Stimulated activated CD4-positive, alpha-beta T cell treated with anti-CD3 and anti-CD28 coated beads, Interleukin-12 subunit alpha, Interleukin-12 subunit beta, amount 100 ng/mL, for 4 hours (primary cell): ENCODE measurements at regions not wholly inside any gene's neighbourhood (a gene's known extent, or its start where the extent isn't known, plus 50 kb on each side); places are given as distances from the start of the nearest gene placed in this dataset.

ENCODE experiments used
- DNase-seq: peaks from one replicate; pipeline ENCODE4 v3.0.0-alpha.2; 2020

DNA sequence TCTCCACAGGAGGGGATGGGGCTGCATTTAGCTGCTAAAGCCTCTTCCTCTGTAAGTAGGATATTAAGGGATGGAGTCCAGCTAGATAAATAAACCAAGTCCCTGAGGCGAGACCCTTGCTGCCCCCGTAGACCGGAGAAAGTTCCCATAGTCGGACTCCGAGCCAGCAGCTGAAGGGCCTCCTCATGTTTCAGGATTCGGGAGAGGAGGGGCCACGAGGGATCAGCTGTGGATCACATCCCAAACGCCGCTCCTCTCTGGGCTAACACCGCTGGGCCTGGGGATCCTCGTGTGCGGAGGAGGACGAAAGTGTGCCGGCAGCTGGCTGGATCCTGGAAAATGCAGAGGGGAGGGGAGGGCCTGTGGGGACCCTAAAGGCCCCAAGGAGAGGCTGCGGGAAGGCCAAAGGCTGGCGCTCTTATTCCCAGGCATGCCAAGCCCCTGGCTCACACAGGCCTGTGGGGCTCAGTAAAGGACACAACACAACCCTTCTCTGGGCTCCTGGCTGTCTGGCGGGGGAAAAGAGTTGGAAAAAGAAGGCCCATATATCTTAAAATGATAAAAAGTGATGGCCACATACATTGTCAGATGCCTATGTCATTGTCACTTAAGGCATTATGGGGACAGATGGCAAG is 82.5 kb upstream of the TMEM72 start:
- no peak for DNase-seq

DNA sequence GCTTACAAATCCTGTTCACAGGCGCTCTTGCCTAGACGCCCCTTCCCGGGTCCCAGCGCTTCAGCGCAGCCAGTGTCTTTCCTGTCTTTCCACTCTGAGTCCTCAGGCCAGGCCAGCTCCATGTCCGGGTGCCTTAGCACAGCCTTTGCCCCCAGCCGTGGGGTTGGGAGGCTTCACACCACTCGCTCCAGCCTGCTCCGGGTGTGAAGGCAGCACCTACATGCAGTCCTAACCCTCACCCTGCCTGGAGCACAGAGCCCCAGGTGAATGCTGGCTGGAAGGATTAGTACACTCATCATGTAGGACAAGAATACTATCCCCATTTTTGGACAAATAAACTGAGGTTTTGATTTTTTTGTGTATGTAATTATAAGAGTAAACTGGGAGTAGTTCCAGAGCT is 81.7 kb upstream of the TMEM72 start:
- no peak for DNase-seq

DNA sequence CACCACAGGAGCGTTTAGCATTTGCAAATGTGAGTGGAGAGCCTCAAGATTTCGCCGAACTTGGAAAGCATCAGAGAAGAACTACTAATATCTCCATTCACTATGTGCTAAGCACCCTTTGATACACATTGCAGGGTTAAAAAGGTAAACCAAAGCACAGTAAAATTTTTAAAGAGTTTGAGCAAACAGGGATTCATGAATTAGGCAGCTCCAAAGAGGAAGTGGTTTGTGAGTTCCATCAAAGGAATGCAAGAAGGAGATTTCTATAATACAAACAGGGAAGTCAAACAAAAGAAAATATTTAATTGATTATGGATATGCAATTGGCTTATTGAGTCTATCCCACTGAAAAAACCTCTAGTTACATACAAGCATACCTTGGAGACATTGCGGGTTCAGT is 81.1 kb upstream of the TMEM72 start:
- DNase-seq, result no peak

DNA sequence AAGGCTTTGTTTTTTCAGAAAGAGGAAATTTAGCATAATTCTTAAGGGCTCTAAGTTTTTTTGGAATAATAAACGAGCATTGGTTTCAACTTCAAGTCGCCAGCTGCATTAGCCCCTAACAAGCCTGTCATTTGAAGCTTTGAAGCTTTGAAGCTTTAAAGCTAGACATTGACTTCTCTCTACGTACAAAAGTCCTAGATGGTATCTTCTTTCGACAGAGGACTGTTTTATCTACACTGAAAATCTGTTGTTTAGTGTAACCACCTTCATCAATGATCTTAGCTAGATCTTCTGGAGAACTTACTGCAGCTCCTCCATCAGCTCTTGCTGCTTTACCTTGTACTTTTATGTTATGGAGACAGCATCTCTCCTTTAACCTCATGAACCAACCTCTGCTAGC is 79.6 kb upstream of the TMEM72 start:
- no peak for DNase-seq

DNA sequence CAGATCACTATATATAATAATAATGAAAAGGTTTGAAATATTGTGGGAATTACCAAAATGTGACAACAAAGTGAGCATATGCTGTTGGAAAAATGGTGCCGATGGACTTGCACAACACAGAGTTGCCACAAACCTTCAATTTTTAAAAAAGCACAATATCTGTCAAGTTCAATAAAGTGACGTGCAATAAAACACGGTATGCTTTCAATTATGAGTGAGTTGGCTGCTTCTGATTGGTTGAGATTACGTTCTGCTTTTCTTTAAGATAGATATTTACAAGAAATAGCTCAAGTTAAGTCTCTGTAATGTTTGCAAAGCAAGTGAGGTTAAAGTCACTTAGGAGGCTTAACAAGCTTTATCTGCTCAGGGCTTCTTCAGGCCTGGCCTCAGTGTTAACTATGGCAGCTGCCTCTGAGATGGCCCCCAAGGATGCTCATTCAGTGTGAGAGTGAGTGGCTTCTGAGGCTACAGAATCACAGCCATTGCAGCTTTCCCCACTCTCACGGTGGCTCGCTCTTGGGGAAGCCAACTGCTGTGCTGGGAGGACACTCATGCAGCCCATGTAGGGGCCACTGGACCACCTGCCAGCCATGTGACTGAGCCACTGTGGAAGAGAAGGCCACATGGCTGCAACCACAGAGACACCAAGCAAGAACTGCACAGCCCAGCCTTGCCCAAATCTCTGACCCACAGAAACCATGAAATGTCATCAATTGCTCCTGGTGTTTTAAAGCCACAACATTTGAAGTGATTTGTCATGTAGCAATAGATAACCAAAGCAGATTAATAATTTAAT is 78.3 kb upstream of the TMEM72 start:
- no peak for DNase-seq

DNA sequence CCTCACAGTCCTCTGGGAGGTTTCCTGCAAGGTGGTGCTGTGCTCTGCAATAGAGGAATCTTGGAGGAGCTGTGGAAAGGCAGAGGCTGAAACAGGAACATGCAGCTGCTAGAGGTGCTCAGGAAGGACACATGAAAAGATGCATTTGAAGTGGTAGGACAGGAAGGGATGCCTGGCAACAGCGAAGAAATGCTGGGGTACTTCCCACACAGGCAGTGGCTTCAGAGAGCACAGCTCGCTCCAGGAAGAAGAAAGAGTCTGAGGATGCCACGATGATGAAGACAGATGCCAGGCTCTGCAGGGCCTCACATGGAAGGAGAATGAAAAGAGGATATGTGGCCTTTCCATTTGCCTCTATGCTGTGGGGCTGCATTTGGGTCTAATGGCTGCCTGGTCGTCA is 77.0 kb upstream of the TMEM72 start:
- no peak for DNase-seq

DNA sequence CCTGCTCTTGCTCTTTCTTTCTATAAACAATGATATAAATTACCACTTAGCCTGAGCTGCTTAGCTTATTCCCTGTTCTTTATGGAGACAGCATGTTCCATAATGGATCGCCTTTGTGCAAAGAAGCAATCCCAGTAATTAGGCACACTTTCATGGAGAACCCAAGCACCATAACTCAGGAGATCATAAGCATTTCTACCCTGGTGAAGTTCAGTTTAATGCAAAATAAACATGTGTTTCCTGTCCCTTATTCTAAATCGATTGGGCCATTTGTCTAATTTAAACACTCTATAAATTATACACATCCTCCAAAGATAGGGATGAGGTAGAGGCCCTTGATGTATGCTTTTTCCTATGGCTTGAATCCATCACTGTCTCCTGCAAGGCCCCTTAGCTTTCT is 75.8 kb upstream of the TMEM72 start:
- no peak for DNase-seq

DNA sequence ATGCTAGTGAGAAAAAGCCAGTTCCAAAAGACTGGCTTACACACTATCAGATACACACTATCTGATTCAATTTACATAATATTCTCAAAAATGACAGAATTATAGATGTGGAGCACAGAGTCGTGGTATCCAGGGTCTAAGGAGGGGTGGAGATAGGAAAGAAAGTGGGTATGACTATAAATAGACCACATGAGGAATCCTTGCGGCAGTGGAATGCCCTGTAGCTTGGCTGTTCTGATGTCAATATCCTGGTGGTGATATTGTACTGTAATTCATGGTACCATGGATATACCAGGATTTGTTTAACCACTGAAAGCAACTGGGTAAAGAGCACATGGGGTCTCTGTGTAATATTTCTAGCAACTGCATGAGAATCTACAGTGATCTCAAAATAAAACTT is 67.7 kb upstream of the TMEM72 start:
- no peak for DNase-seq

DNA sequence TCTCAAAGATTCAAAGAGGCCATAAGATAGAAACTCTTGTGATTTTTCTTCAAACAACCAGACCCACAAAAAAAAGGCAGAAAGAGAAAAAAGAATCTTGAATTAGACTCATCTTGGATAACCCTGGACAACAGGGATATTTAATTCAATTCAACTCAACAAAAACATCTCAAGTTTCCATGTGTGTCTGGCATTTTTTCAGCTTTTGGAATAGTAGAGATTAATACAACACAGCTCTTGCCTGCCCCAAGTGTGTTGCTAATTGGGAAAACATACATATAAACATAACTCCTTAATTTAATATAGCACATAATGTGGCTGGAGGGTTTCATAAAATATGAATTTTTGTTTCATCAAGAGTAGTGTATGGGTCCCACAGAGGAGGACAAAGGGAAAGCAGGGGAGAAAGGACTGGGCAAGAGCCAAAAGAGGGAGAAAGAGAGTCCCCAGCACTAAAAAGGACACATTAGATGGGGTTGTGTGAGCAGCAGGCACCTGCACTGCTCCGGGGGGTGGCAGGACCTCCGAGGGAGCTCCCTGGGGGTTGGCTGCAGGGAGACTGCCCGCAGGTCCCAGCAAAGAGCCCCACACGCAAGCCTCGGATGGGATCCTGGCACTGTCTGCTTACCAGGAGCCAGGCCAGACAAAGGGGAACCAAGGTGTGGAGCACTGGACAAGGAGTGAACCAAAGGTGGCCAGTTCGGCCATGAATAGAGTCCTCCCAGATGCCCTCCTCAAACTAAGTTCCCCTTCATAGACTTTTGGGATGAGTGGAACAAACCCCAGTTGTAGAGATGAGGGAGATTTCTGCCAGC is 65.6 kb upstream of the TMEM72 start:
- DNase-seq, result no peak

DNA sequence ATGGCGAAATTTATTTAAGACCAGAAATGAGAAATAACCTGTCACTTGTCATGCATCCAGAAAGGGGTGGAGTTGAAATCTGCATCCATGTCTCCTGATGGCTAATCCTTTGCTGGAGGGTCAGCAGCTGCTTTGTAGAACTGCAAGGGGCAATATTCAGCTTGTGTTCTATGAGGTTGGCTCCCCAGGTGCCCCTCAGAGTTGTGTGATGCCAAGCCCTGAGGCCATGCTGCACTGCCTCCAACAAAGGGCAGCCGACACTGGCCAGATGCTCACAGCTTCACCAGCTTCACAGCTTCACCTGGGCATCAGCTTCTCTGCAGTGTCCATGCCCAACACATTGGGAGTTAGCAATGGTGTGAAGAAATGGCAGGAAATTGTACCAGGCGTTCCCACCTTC is 64.0 kb upstream of the TMEM72 start:
- DNase-seq, result no peak

DNA sequence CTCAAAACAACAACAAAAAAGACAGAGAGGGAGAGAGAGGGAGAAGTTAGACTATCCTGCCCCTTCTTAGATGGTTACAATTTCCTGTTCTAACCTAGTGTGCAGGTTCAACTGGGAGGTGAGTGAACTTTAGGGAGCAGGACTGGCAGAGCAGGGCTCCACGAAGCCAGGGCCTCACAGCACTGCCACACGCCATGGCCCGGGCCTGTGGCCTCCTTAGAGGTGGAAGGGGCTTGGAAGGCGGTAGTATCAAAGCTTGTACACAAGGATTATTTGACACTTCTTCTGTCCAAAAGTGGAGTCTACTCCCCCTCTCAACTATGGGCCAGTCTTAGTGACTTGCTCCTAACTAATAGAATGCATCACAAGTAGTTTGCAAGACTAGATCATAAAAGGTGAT is 62.9 kb upstream of the TMEM72 start:
- no peak for DNase-seq

DNA sequence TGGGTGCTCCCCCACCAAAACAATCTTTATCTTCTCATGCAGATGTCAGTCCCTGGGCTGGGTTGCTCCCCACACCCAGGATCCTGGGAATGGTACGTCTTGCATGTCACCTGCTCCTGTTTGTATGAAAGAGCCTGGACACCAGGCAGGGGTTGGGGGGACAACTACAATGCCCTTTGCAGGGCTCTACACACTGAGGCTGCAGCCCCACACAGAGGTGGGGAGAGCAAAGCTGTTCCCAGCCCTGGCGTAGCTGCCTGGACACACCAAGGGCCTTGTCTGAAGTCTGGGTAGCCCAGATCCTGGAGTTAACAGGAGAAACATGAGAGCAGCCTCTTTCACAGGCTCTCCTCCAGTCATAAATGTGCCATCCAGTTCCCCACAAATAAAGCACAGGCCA is 61.2 kb upstream of the TMEM72 start:
- no peak for DNase-seq

DNA sequence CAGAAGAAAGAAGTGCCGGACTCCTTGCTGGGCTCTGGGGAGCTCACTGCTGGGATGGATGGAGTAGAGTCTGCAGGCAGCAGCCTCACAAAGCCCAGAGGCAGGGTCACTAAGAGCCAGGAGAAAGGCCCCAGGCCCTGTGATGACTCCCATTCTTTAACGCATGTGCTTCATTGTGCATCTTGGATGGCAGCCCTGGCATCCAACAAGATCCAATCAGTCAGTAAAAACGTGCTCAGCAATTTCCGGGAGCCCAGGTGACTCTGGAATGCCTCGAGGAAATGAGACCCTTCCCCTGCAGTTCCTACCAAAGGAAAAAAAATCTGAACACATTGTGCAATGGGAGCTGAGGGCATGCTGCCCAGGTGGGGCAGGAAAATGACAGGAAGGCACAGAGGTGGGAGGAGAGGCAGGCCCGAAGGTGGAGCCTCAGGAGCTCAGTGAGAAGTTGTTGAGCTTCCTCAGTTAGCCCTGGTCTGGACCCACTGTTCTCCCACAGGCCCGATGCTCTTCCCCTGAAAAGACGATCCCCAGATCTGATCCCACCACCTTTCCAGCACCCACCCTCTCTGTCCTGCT is 60.7 kb upstream of the TMEM72 start:
- no peak for DNase-seq

DNA sequence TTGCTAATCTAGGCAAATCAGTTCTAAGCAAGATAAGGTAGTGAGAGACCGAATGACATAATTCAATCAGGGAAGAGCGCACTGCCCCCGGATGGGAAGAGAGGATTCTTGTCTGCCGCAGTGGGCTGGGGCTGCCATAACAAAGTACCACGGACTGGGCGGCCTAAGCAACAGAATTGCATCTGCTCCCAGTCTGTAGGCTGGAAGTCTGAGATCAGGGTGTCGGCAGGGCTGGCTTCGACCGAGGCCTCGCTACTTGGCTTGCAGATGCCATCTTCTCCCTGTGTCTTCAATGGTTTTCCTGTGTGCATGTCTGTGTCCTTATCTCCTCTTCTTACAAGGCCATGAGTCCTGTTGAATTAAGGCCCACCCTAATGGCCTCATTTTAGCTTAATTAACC is 59.7 kb upstream of the TMEM72 start:
- no peak for DNase-seq

DNA sequence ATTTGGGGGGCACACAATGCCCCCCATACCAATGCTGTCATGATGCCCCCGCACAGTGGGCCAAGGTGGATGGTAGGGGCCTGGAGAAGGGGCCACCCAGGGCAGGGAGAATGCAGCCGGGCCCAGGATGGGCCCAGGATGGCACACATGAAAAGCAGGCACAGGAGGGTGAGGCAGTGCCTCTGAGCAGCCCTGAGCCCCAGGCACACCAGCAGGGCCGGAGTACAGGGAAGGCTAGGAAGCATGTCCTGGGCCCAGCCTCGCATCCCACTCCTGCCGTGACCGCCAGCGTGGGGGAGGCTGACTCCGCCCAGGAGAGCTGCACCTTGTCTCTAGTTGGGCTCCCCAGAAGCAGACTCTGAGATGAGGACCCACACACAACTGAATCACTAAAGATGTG is 59.3 kb upstream of the TMEM72 start:
- no peak for DNase-seq

DNA sequence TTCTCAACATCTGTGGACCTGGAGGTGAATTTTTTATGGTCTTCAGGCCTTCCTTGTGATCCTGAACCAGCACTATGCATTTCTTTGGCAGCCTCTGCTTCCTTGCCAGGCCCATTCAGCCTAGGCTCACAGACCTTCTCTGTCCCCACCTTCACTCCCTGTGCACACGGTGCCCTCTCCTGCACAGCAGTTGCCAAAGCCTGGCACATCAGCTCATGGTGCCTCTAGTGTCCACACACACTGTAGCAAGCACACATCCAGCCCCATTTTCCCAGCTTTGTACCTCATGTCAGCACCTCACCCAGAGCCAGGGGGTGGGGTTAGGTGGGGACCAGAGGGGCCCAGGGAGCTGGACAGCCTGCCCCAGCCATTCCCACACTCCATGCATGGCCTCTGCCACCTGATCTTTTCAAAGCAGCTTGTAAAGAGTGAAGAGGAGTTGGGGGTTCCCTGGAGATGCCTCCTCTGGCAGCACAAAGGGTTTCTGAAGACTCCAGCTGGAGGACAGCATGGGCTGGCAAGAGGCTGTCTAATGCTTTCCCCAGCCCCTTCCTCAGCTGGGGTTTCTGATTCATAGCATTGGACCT is 57.9 kb upstream of the TMEM72 start:
- no peak for DNase-seq

DNA sequence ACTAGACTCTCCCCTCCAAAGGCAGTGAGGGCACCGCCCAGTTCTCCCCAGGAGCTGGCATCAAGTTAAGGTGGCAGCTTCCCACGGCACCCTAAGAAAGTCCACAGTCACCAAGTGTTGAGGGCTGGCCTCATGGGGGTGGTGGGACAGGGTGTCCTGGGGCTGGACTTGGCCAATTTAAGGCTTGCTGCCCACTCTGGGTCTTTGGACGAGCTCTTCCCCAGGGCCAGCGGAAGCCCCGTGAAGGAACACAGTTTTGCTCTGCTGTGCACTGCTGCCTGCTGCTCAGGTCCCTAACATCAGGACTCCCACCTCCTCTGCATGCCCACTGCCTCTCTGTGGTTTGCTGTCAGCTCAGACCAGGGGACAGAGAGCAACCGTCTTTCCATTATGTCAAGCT is 57.3 kb upstream of the TMEM72 start:
- no peak for DNase-seq

DNA sequence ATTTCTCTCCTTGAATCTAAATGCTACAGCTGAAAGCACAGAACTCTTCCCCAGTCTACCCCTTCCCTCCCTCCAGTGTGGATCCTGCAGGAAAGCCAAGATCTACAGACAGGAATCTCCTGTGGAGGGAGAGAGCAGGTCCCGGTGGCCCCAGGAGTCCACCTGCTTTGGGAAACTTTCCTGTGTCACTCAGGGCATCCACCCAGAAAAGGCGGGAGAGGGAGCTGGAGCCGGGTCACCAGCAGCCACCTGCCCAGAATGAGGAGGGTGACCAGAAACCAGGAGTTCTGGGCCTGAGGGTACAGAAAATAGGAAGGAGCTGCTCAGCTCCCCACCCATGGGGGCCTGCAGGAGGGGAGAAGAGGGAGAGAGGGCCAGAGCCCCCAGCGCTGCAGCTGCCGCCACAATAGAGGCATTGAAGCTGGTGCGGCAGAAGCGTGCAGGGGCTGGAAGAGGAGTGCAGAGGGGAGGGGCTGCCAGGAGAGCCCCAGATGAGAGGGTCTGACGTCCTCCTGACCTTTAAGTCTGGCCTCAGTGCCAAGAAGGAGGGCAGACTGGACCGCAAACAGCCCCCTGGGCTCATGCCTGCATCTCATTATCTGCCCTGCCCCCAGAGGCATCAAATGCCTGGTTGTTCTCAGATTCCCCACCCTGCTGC is 56.3 kb upstream of the TMEM72 start:
- DNase-seq, result no peak

DNA sequence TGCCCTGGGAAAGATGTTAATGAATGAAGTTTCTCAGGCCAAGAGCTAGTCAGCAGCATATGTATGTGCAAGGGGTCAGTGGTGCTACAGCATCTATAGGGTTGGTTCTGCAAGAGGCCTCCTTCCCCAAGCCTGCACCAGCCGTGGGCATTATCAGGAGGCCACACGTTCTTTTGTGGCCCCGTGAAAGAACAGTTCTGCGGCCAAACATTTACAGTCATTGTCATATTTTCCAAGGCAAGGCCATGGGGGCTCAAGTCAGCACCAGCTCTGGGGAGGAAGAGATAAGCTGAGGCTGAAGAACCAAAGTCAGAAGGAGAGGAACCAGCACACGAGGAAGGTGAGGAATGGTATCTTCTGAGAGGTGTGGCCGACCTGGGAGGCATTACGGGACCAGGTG is 54.4 kb upstream of the TMEM72 start:
- DNase-seq, result no peak

DNA sequence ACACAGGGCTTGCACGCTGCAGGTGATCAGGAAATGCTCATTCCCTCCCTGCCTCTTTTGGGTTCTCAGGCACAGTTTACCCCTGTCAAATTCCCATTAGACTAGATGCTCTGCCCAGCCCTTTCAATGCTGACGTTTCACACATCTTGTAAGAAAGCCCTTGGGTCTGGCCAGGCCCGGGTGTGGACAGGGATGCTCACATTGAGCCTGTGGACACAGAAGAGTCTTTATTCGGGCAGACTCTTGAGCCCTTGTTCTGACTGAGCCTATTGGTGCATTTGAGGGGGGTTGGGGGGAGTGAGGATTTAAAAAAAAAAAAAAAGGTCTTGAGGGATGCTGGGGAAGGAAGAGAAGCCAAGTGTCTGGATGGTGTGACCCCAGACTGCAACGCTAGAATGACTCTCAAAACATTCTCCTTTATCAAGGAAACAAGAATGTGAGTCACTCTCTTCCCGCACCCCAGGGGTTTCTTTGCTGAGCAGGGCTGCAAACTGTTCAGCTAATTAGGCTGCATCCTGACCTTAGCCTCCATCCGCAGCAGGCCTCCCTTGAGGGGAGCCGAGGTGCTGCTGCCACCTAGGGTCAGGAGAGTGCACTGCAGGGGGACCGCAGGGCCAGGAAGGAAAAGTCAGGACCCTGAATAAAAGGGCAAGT is 53.6 kb upstream of the TMEM72 start:
- peak; percentile 58 for DNase-seq

DNA sequence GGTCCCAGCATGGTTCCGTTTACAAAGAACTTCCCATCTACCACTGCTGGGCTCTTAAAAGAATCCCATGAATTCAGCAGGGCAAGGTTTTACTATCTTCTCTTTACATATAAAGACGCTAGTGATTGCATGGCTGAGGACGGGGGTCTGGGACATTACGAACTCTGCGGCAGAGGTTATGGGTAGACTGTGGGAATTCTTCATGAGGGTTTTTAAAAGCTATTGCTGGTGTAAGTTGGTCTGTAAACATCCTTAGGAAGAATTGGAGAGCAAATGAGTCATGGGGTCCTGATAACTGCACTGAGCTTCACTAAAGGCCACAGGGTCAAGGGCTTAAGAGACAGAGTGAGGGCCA is 53.1 kb upstream of the TMEM72 start:
- no peak for DNase-seq

DNA sequence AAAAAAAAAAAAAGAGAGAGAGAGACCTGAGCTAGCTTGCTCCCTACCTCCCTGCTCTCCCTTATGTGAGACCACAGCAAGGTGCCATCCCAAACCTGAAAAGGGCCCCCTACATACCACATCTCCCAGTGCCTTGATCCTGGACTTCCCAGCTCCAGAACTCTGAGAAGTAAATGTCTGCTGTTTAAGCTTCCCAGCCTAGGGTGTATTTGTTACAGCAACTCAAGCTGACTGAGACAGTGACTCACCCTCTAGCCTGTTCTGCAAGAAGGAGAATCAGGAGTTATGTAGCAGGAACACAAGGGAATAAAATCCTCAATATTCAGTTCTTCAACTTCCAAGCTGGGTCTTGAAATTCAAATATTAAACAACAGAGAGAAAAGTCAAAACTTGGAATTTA is 52.1 kb upstream of the TMEM72 start:
- DNase-seq, result no peak
